ENCODE measurements at regions not wholly inside any gene's neighbourhood (a gene's known extent, or its start where the extent isn't known, plus 50 kb on each side); places are given as distances from the start of the nearest gene placed in this dataset.

DNA sequence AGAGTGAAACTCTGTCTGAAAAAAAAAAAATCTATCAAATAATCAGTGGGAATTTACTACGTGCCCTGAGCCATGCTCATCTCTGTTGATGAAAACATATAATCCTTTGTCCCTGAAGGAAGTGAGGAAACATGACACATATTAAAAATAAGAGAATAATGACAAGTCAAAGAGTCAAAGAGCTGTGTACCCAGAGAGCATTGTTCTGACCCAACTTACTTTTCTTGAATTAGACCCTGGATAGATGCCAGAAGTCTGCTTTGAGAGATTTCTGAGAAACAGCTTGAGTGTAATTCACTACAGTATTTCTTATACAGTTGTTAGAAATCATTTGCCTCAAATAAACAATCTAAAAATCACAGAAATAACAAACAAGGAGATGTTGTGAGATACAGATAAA lies 490.0 kb upstream of the PIK3R1 start:
- no peaks in the 10 kb centered on the region for H3K27me3 Mint-ChIP-seq (ENCODE audit: low read depth)
- Histone ChIP-seq H3K9ac (ENCODE audit: extremely low read depth, insufficient read length, low read length) (no peak overlapping the region), H3K9me3 (ENCODE audit: control insufficient read depth, low read depth, low read length) (no peaks in the 10 kb centered on the region), H3K4ac (ENCODE audit: low read depth, low read length) (no peak overlapping the region), H3K27ac (ENCODE audit: insufficient read length, low read depth, low read length) (no peak overlapping the region), H2BK20ac (ENCODE audit: low read depth, low read length, poor library complexity, severe bottlenecking) (no peak overlapping the region), H3K56ac (ENCODE audit: insufficient read length, low read depth, low read length) (no peak overlapping the region), H4K20me1 (ENCODE audit: control insufficient read depth, insufficient read depth, insufficient read length) (no peaks in the 10 kb centered on the region), H2BK120ac (ENCODE audit: low read depth, low read length, poor library complexity, severe bottlenecking) (no peak overlapping the region), H4K8ac (replicated peaks; ENCODE audit: insufficient read length, low read depth, low read length) (no peak overlapping the region), H2AFZ (ENCODE audit: low read length) (no peak overlapping the region), H3K79me2 (ENCODE audit: insufficient read depth, low read length) (no peaks in the 10 kb centered on the region), H2BK12ac (ENCODE audit: insufficient read length, low read depth, low read length) (no peak overlapping the region), H3K79me1 (ENCODE audit: insufficient read depth, low read depth, low read length, poor library complexity, severe bottlenecking) (no peaks in the 10 kb centered on the region), H2BK5ac (ENCODE audit: insufficient read length, low read length) (no peak overlapping the region), H3T11ph (ENCODE audit: low read length) (no peak overlapping the region), H3K4me2 (ENCODE audit: insufficient read depth, insufficient read length, low read length) (no peak overlapping the region), H3K23ac (ENCODE audit: insufficient read length, low read depth, low read length) (no peak overlapping the region), H4K5ac (ENCODE audit: insufficient read length, low read depth, low read length) (no peak overlapping the region), H2AK5ac (ENCODE audit: insufficient read length, low read length) (no peak overlapping the region), H2BK15ac (ENCODE audit: low read depth, low read length) (no peak overlapping the region), H3K27me3 (ENCODE audit: insufficient read depth, low read length) (no peaks in the 10 kb centered on the region), H3K14ac (ENCODE audit: insufficient read depth, low read length) (no peak overlapping the region), H4K91ac (ENCODE audit: insufficient read length, low read depth, low read length) (no peak overlapping the region), H3K18ac (ENCODE audit: insufficient read length, low read depth, low read length) (no peak overlapping the region), H3K4me1 (ENCODE audit: insufficient read depth, low read length) (no peaks in the 10 kb centered on the region), H3K23me2 (ENCODE audit: insufficient read length, low read depth, low read length, poor library complexity, severe bottlenecking) (no peaks in the 10 kb centered on the region)
- H3K9me3 Mint-ChIP-seq = no peaks in the 10 kb centered on the region
- WGBS (ENCODE audit: extremely low coverage, insufficient read length, low lambda C conversion rate) = no CpG with 5 or more reads among the region's 1 CpG
- H3K4me1 Mint-ChIP-seq = peaks cover 0 to 1% of the 10 kb centered on the region in 2 experiments; a peak in 2 of 4 replicates
- TF ChIP-seq, protein P1, sequence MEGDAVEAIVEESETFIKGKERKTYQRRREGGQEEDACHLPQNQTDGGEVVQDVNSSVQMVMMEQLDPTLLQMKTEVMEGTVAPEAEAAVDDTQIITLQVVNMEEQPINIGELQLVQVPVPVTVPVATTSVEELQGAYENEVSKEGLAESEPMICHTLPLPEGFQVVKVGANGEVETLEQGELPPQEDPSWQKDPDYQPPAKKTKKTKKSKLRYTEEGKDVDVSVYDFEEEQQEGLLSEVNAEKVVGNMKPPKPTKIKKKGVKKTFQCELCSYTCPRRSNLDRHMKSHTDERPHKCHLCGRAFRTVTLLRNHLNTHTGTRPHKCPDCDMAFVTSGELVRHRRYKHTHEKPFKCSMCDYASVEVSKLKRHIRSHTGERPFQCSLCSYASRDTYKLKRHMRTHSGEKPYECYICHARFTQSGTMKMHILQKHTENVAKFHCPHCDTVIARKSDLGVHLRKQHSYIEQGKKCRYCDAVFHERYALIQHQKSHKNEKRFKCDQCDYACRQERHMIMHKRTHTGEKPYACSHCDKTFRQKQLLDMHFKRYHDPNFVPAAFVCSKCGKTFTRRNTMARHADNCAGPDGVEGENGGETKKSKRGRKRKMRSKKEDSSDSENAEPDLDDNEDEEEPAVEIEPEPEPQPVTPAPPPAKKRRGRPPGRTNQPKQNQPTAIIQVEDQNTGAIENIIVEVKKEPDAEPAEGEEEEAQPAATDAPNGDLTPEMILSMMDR (conservative IDR thresholded peaks at IDR 0.05) = no peak
- peaks cover 0 to 4% (median 3%) of the 10 kb centered on the region in 3 experiments; a peak in 3 of 7 replicates for H3K36me3 Mint-ChIP-seq (ENCODE audit: insufficient read depth in 1 of 3, low read depth in 3 of 3)
- DNase-seq = no peak
- no peak overlapping the region for H3K4me3 Mint-ChIP-seq
- H3K27ac Mint-ChIP-seq = no peak overlapping the region
